ENCODE measurements at regions not wholly inside any gene's neighbourhood (a gene's known extent, or its start where the extent isn't known, plus 50 kb on each side); places are given as distances from the start of the nearest gene placed in this dataset.

GRCh38 chr16:60907645-60908044 lies 1128.6 kb downstream of the CDH8 start:
- no peak for DNase-seq
- H3K4me3 ChIP-seq (ENCODE audit: low read depth, low read length): no peak overlapping the region
- no peaks in the 10 kb centered on the region for H3K36me3 ChIP-seq (replicated peaks)
- in situ Hi-C loops (cut with HindIII; ENCODE audit: low pct_ligation_motif_present, low sequenced_read_pairs): no loop called here
- H3K27ac ChIP-seq: no peak overlapping the region
- no peaks in the 10 kb centered on the region for H3K27me3 ChIP-seq (replicated peaks)
- TF ChIP-seq, protein P1, sequence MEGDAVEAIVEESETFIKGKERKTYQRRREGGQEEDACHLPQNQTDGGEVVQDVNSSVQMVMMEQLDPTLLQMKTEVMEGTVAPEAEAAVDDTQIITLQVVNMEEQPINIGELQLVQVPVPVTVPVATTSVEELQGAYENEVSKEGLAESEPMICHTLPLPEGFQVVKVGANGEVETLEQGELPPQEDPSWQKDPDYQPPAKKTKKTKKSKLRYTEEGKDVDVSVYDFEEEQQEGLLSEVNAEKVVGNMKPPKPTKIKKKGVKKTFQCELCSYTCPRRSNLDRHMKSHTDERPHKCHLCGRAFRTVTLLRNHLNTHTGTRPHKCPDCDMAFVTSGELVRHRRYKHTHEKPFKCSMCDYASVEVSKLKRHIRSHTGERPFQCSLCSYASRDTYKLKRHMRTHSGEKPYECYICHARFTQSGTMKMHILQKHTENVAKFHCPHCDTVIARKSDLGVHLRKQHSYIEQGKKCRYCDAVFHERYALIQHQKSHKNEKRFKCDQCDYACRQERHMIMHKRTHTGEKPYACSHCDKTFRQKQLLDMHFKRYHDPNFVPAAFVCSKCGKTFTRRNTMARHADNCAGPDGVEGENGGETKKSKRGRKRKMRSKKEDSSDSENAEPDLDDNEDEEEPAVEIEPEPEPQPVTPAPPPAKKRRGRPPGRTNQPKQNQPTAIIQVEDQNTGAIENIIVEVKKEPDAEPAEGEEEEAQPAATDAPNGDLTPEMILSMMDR (IDR thresholded peaks at IDR 0.05; ENCODE audit: low read depth, low read length, missing control alignments): no peak

DNA sequence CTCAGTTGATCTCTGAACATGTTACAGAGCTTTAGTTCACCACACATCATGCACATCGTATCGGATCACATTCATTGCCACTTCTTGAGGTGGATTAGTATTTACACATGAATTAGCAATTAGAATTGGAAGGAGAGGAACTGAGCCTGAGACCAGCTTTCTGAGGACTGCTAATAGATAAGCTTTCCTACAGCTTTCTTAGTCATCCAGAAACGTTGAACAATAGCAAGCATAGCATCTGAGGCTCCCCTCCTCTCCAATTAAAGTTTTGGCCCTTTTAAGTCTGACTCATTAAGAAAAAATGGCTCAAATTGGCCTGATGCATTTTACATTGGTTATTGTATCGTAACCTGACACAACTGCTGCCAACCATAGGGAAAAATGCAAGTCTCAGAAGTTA lies 1130.4 kb downstream of the CDH8 start:
- Histone ChIP-seq H3K27ac (no peak overlapping the region), H3K36me3 (replicated peaks) (no peaks in the 10 kb centered on the region), H3K27me3 (replicated peaks) (no peaks in the 10 kb centered on the region), H3K4me3 (ENCODE audit: low read depth, low read length) (no peak overlapping the region)
- TF ChIP-seq, protein P1 (IDR thresholded peaks at IDR 0.05; ENCODE audit: low read depth, low read length, missing control alignments): no peak
- no peak for DNase-seq
- in situ Hi-C loops (cut with HindIII; ENCODE audit: low pct_ligation_motif_present, low sequenced_read_pairs): no loop called here

DNA sequence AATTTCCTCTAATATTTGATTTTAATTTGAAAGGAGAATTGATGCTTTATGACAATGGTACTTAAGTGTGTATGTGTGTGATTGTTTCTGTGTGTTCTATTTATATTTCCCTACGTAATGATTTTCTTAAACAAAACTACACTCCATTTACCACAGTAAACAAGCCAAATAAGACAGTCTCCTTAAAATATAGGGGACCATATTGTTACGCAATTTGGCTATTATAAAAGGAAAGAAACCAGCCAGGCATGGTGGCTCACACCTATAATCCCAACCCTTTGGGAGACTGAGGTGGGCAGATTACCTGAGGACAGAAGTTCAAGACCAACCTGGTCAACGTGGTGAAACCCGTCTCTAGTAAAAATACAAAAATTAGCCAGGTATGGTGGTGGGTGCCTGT lies 1134.1 kb downstream of the CDH8 start:
- no peaks in the 10 kb centered on the region for H3K27me3 ChIP-seq (replicated peaks)
- TF ChIP-seq, protein P1 (IDR thresholded peaks at IDR 0.05; ENCODE audit: low read depth, low read length, missing control alignments): no peak
- H3K27ac ChIP-seq: no peak overlapping the region
- DNase-seq: no peak
- in situ Hi-C loops (cut with HindIII; ENCODE audit: low pct_ligation_motif_present, low sequenced_read_pairs): no loop called here
- no peak overlapping the region for H3K4me3 ChIP-seq (ENCODE audit: low read depth, low read length)
- H3K36me3 ChIP-seq (replicated peaks): no peaks in the 10 kb centered on the region

DNA sequence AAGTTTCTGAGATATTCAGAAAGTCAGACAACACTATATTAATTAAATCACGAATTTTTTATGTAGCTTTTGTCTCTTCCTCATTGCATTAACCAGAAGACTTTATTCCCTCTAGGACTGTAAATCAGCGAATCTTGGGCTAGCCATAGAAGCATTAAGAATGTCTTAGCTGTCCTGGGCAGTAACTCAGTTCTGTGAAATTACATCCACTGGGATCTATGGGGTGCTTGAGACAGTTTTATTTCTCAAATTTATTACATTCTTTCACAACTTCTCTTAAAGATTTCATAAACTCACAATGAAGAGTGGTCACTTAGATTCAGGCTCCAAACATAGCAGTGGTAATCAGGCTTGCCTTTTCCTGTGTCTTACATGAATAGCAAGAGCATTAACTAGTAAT lies 1153.4 kb downstream of the CDH8 start:
- Histone ChIP-seq H3K36me3 (replicated peaks) (no peaks in the 10 kb centered on the region), H3K27me3 (replicated peaks) (no peaks in the 10 kb centered on the region), H3K4me3 (ENCODE audit: low read depth, low read length) (no peak overlapping the region), H3K27ac (no peak overlapping the region)
- TF ChIP-seq, protein P1 (IDR thresholded peaks at IDR 0.05; ENCODE audit: low read depth, low read length, missing control alignments): no peak
- in situ Hi-C loops (cut with HindIII; ENCODE audit: low pct_ligation_motif_present, low sequenced_read_pairs): no loop called here
- DNase-seq: no peak

GRCh38 chr16:60852635-60853034 lies 1183.6 kb downstream of the CDH8 start:
- DNase-seq: no peak
- Histone ChIP-seq H3K4me3 (ENCODE audit: low read depth, low read length) (no peak overlapping the region), H3K36me3 (replicated peaks) (no peaks in the 10 kb centered on the region), H3K27ac (no peak overlapping the region), H3K27me3 (replicated peaks) (no peaks in the 10 kb centered on the region)
- TF ChIP-seq, protein P1 (IDR thresholded peaks at IDR 0.05; ENCODE audit: low read depth, low read length, missing control alignments): no peak
- in situ Hi-C loops (cut with HindIII; ENCODE audit: low pct_ligation_motif_present, low sequenced_read_pairs): no loop called here

DNA sequence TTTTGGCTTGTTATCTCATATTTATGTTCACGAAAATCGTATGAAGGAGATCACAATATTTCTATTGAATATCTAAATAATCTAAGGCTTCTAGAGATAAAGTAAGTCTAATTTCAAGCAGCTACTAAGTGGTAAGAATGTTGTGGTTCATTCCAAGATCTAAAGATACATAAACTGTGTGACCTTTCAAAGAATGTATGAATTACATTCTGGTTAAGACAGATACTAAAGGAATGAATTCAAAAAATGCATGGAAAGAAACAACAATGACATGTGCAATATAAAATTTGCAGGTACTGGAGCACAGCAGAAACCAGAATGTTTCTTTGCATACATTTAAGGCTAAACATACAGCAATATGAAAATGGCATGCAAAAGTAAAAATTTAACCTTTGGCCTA lies 1214.6 kb downstream of the CDH8 start:
- Histone ChIP-seq H3K27ac (no peak overlapping the region), H3K27me3 (replicated peaks) (no peaks in the 10 kb centered on the region), H3K36me3 (replicated peaks) (no peaks in the 10 kb centered on the region), H3K4me3 (ENCODE audit: low read depth, low read length) (no peak overlapping the region)
- TF ChIP-seq, protein P1 (IDR thresholded peaks at IDR 0.05; ENCODE audit: low read depth, low read length, missing control alignments): no peak
- in situ Hi-C loops (cut with HindIII; ENCODE audit: low pct_ligation_motif_present, low sequenced_read_pairs): no loop called here
- DNase-seq: no peak
